Inflammatory macrophage treated with lipopolysaccharide for 1 hour (primary cell): ENCODE measurements at regions not wholly inside any gene's neighbourhood (a gene's known extent, or its start where the extent isn't known, plus 50 kb on each side); places are given as distances from the start of the nearest gene placed in this dataset.
"Not testable (repeated sequence)": the region's sequence is repeated elsewhere in the genome, so short reads cannot be mapped to it uniquely, and the experiment has no call there.

Experiments used
- DNase-seq, 2 donors: peaks; one replicate each; pipeline ENCODE4 v3.0.0-alpha.2; 2020 to 2022

GRCh38 chr1:118563981-118564951, 379.2 kb upstream of the SPAG17 start:
- DNase-seq = peak; percentile 1 to 35

GRCh38 chr1:118558933-118559332, 373.9 kb upstream of the SPAG17 start:
- no peak for DNase-seq

- DNase-seq = no peak
Measured at GRCh38 chr1:118556936-118557335, 371.9 kb upstream of the SPAG17 start.

- DNase-seq = no peak
Measured at GRCh38 chr1:118555638-118556037, 370.6 kb upstream of the SPAG17 start.

GRCh38 chr1:118535901-118536300, 350.9 kb upstream of the SPAG17 start:
- no peak for DNase-seq

- not testable (repeated sequence) for DNase-seq
Measured at GRCh38 chr1:118511922-118512321, 326.9 kb upstream of the SPAG17 start.

GRCh38 chr1:118504867-118505266, 319.8 kb upstream of the SPAG17 start:
- no peak for DNase-seq

GRCh38 chr1:118504221-118504644, 319.2 kb upstream of the SPAG17 start:
- DNase-seq = no peak

GRCh38 chr1:118503752-118504151, 318.7 kb upstream of the SPAG17 start:
- no peak for DNase-seq

GRCh38 chr1:118494998-118495397, 310.0 kb upstream of the SPAG17 start:
- DNase-seq = no peak

GRCh38 chr1:118488787-118489186, 303.8 kb upstream of the SPAG17 start:
- DNase-seq = no peak

GRCh38 chr1:118487932-118488331, 302.9 kb upstream of the SPAG17 start:
- no peak for DNase-seq

GRCh38 chr1:118487091-118487490, 302.1 kb upstream of the SPAG17 start:
- DNase-seq = no peak

- DNase-seq = no peak
Measured at GRCh38 chr1:118486199-118486598, 301.2 kb upstream of the SPAG17 start.

GRCh38 chr1:118485757-118486156, 300.7 kb upstream of the SPAG17 start:
- DNase-seq = no peak

- no peak for DNase-seq
Measured at GRCh38 chr1:118484893-118485292, 299.9 kb upstream of the SPAG17 start.

GRCh38 chr1:118483245-118484006, 298.4 kb upstream of the SPAG17 start:
- DNase-seq = no peak

- no peak for DNase-seq
Measured at GRCh38 chr1:118481126-118481525, 296.1 kb upstream of the SPAG17 start.

- no peak for DNase-seq
Measured at GRCh38 chr1:118479351-118479750, 294.3 kb upstream of the SPAG17 start.

GRCh38 chr1:118473825-118474224, 288.8 kb upstream of the SPAG17 start:
- DNase-seq = no peak

- not testable (repeated sequence) for DNase-seq
Measured at GRCh38 chr1:118464460-118464859, 279.4 kb upstream of the SPAG17 start.

- no peak for DNase-seq
Measured at GRCh38 chr1:118461154-118461553, 276.1 kb upstream of the SPAG17 start.

GRCh38 chr1:118459871-118460270, 274.8 kb upstream of the SPAG17 start:
- DNase-seq = no peak

- not testable (repeated sequence) for DNase-seq
Measured at GRCh38 chr1:118453856-118454255, 268.8 kb upstream of the SPAG17 start.
